IMR-90 (cell line): ENCODE measurements at regions not wholly inside any gene's neighbourhood (a gene's known extent, or its start where the extent isn't known, plus 50 kb on each side); places are given as distances from the start of the nearest gene placed in this dataset.

ENCODE experiments used
- ATAC-seq: fragments of 200-7000 bp; cut with Tn5 transposase; 2 replicates; pipeline ENCODE4 v1.9.1; 2020; ENCODE audit warnings: low read depth, mild to moderate bottlenecking, moderate library complexity
- BruUV-seq: library from RNA; stranded (reverse); fragments of 400-500 nt; replicated peaks from 2 replicates; lab custom pipeline; 2021; lab: Mats Ljungman, UMichigan
- CTCF ChIA-PET: fragments of 300-600 bp; formaldehyde crosslinking; extraction: SDS; loops from one replicate; lab custom pipeline; 2021; ENCODE audit warnings: antibody characterized with exemption; lab: Yijun Ruan, JAX
- POLR2A ChIA-PET: fragments of 300-600 bp; sonication (Branson Sonifier 250); formaldehyde crosslinking; loops from one replicate; lab custom pipeline; 2022; ENCODE audit warnings: antibody characterized with exemption; ENCODE audit not compliant: unreplicated experiment; lab: Charles Lee
- DNase-seq: peaks from one replicate; pipeline ENCODE4 v3.0.0; 2013
- H2AFZ ChIP-seq: replicated peaks from 2 replicates; pipeline ENCODE3; 2013; ENCODE audit warnings: low read length, mild to moderate bottlenecking; ENCODE audit not compliant: poor library complexity
- H2AK5ac ChIP-seq: 2 replicates; pipeline ENCODE4 v1.6.1; 2013; ENCODE audit warnings: low read depth, low read length, inconsistent platforms
- H2AK9ac ChIP-seq: replicated peaks from 2 replicates; pipeline ENCODE3; 2013; ENCODE audit warnings: mild to moderate bottlenecking, low read depth, low read length, moderate library complexity; ENCODE audit not compliant: poor library complexity
- H2BK120ac ChIP-seq: 2 replicates; pipeline ENCODE4 v1.6.1; 2013; ENCODE audit warnings: low read depth, low read length, inconsistent platforms
- H2BK15ac ChIP-seq: 3 replicates; pipeline ENCODE4 v1.6.1; 2013; ENCODE audit warnings: low read depth, low read length, inconsistent platforms
- H2BK20ac ChIP-seq: 2 replicates; pipeline ENCODE4 v1.6.1; 2013; ENCODE audit warnings: low read depth, mild to moderate bottlenecking, inconsistent platforms, low read length, moderate library complexity
- H2BK5ac ChIP-seq: 2 replicates; pipeline ENCODE4 v1.6.1; 2013; ENCODE audit warnings: mild to moderate bottlenecking, low read depth, low read length, inconsistent platforms; ENCODE audit not compliant: poor library complexity, severe bottlenecking
- H3K14ac ChIP-seq: replicated peaks from 2 replicates; pipeline ENCODE4 v1.6.1; 2013; ENCODE audit warnings: low read depth, low read length, inconsistent platforms
- H3K18ac ChIP-seq: 2 replicates; pipeline ENCODE4 v1.6.1; 2013; ENCODE audit warnings: low read depth, low read length, control low read depth
- H3K23ac ChIP-seq: 2 replicates; pipeline ENCODE4 v1.6.1; 2013; ENCODE audit warnings: low read depth, low read length, inconsistent platforms
- H3K27ac ChIP-seq: 2 replicates; pipeline ENCODE4 v1.5.1; 2013; ENCODE audit warnings: mild to moderate bottlenecking, control low read depth, low read length; ENCODE audit not compliant: insufficient read depth
- H3K27me3 ChIP-seq: 2 replicates; pipeline ENCODE4 v1.6.1; 2013; ENCODE audit warnings: low read length; ENCODE audit not compliant: control insufficient read depth, insufficient read depth
- H3K36me3 ChIP-seq: 2 replicates; pipeline ENCODE4 v1.6.1; 2013; ENCODE audit warnings: low read length, mixed read lengths; ENCODE audit not compliant: control insufficient read depth, insufficient read depth
- H3K4ac ChIP-seq: 2 replicates; pipeline ENCODE4 v1.6.1; 2013; ENCODE audit warnings: low read depth, low read length, inconsistent platforms
- H3K4me1 ChIP-seq: 2 replicates; pipeline ENCODE4 v1.6.1; 2013; ENCODE audit warnings: low read length, mixed read lengths; ENCODE audit not compliant: control insufficient read depth, insufficient read depth
- H3K4me2 ChIP-seq: 2 replicates; pipeline ENCODE4 v1.6.1; 2013; ENCODE audit warnings: low read depth, mild to moderate bottlenecking, control low read depth, low read length, moderate library complexity
- H3K4me3 ChIP-seq: 2 replicates; pipeline ENCODE4 v1.5.1; 2013; ENCODE audit warnings: low read depth, mild to moderate bottlenecking, control low read depth, low read length, moderate library complexity; ENCODE audit not compliant: insufficient read depth
- H3K56ac ChIP-seq: 2 replicates; pipeline ENCODE4 v1.6.1; 2013; ENCODE audit warnings: low read length, inconsistent platforms; ENCODE audit not compliant: insufficient read depth; ENCODE audit errors: extremely low read depth
- H3K79me1 ChIP-seq, 2 experiments: 2 replicates each; pipeline ENCODE4 v1.6.1; 2013; ENCODE audit warnings: low read length in 2 of 2, inconsistent platforms in 1 of 2, low read depth in 1 of 2
- H3K9ac ChIP-seq: 2 replicates; pipeline ENCODE4 v1.6.1; 2013; ENCODE audit warnings: low read depth, low read length, control low read depth
- H3K9me1 ChIP-seq: 2 replicates; pipeline ENCODE4 v1.6.1; 2013; ENCODE audit warnings: low read length, inconsistent platforms; ENCODE audit not compliant: insufficient read depth
- H3K9me3 ChIP-seq: 2 replicates; pipeline ENCODE4 v1.6.1; 2013; ENCODE audit warnings: low read length; ENCODE audit not compliant: control insufficient read depth, insufficient read depth
- H4K20me1 ChIP-seq: 2 replicates; pipeline ENCODE4 v1.6.1; 2013; ENCODE audit warnings: low read length, inconsistent platforms; ENCODE audit not compliant: insufficient read depth
- H4K5ac ChIP-seq: 2 replicates; pipeline ENCODE4 v1.6.1; 2013; ENCODE audit warnings: mild to moderate bottlenecking, low read depth, low read length, control low read depth
- H4K8ac ChIP-seq, 2 experiments: 2 replicates each; pipeline ENCODE4 v1.6.1; 2013; ENCODE audit warnings: low read depth in 2 of 2, low read length in 2 of 2, control low read depth in 1 of 2, inconsistent platforms in 1 of 2
- H4K91ac ChIP-seq: 2 replicates; pipeline ENCODE4 v1.6.1; 2013; ENCODE audit warnings: low read depth, low read length, inconsistent platforms; ENCODE audit not compliant: insufficient read depth
- BHLHE40 ChIP-seq: fragments of 150-350 bp; IDR thresholded peaks from 2 replicates; pipeline ENCODE4 v1.6.1; 2016; ENCODE audit warnings: mild to moderate bottlenecking, low read depth, low read length
- CEBPB ChIP-seq: IDR thresholded peaks from 2 replicates; pipeline ENCODE4 v1.6.1; 2012; ENCODE audit warnings: low read depth, low read length, improper control_type of control experiment
- CHD1 ChIP-seq: IDR thresholded peaks from 2 replicates; pipeline ENCODE4 v1.6.1; 2012; ENCODE audit warnings: low read depth, low read length, improper control_type of control experiment
- MAFK ChIP-seq: IDR thresholded peaks from 2 replicates; pipeline ENCODE4 v1.6.1; 2012; ENCODE audit warnings: low read depth, low read length, improper control_type of control experiment
- MAZ ChIP-seq: IDR thresholded peaks from 2 replicates; pipeline ENCODE4 v1.6.1; 2012; ENCODE audit warnings: low read depth, mild to moderate bottlenecking, low read length, improper control_type of control experiment, moderate library complexity, borderline replicate concordance
- NFE2L2 ChIP-seq: fragments of 150-350 bp; IDR thresholded peaks from 2 replicates; pipeline ENCODE4 v1.6.1; 2016; ENCODE audit warnings: low read depth, mild to moderate bottlenecking, low read length
- POLR2A ChIP-seq: IDR thresholded peaks from 2 replicates; pipeline ENCODE4 v1.6.1; 2012; ENCODE audit warnings: mild to moderate bottlenecking, low read depth, low read length
- RCOR1 ChIP-seq: IDR thresholded peaks from 2 replicates; pipeline ENCODE4 v1.6.1; 2012; ENCODE audit warnings: mild to moderate bottlenecking, low read length, improper control_type of control experiment; ENCODE audit not compliant: insufficient replicate concordance
- RFX5 ChIP-seq: IDR thresholded peaks from 2 replicates; pipeline ENCODE4 v1.8.0; 2012; ENCODE audit warnings: low read depth, mild to moderate bottlenecking, low read length, moderate library complexity
- SMC3 ChIP-seq: fragments of 150-350 bp; IDR thresholded peaks from 2 replicates; pipeline ENCODE4 v1.6.1; 2016; ENCODE audit warnings: low read depth, mild to moderate bottlenecking, antibody characterized with exemption, low read length, moderate library complexity
- WGBS, 2 experiments: methylation state at CpG; one replicate each; pipeline versions ENCODE4 v1.1.5 to v1.1.7; 2013; ENCODE audit warnings: missing lambda C conversion rate in 2 of 2; ENCODE audit not compliant: insufficient read length in 1 of 2; ENCODE audit errors: extremely low coverage in 2 of 2; 5-methylcytosine and 5-hydroxymethylcytosine counted together
- dilution Hi-C: fragments of 300-500 bp; cut with HindIII; formaldehyde crosslinking; loops from one replicate; pipeline ENCODE4 v1.14.3; 2018; ENCODE audit warnings: low sequenced_read_pairs; ENCODE audit not compliant: unreplicated experiment
- in situ Hi-C: fragments of 300-500 bp; cut with MboI; formaldehyde crosslinking; loops from 3 replicates; pipeline ENCODE4 v1.14.3; 2019; ENCODE audit warnings: low sequenced_read_pairs, inconsistent platforms, mixed read lengths
- intact Hi-C: fragments of 100-400 bp; cut with micrococcal nuclease; formaldehyde crosslinking; loops from 2 replicates; pipeline ENCODE4 v1.10.0; 2022
- TF ChIP-seq, protein P1 (sequence below): fragments of 150-350 bp; IDR thresholded peaks from 2 replicates; pipeline ENCODE4 v1.6.1; 2016; ENCODE audit warnings: low read depth, mild to moderate bottlenecking, low read length, moderate library complexity, borderline replicate concordance
- TF ChIP-seq, protein P2 (sequence below): fragments of 150-350 bp; IDR thresholded peaks from 2 replicates; pipeline ENCODE4 v1.6.1; 2017; ENCODE audit warnings: mild to moderate bottlenecking, antibody characterized with exemption, low read length, low read depth
- TF ChIP-seq, protein P3 (sequence below): conservative IDR thresholded peaks from 2 replicates; pipeline ENCODE4 v1.5.1; 2012; ENCODE audit warnings: mild to moderate bottlenecking, low read depth, low read length, improper control_type of control experiment

GRCh38 chr2:236998236-236998635 is 87.5 kb upstream of the COPS8 start:
- Histone ChIP-seq H3K27ac (no peak overlapping the region), H2AK5ac (no peak overlapping the region), H3K9me3 (no peaks in the 10 kb centered on the region), H3K18ac (no peak overlapping the region), H3K9me1 (no peaks in the 10 kb centered on the region), H3K23ac (no peak overlapping the region), H3K14ac (no peak overlapping the region), H2BK5ac (no peak overlapping the region), H4K91ac (no peak overlapping the region), H4K8ac (no peak overlapping the region), H3K56ac (no peak overlapping the region), H4K20me1 (no peaks in the 10 kb centered on the region), H3K4me2 (no peak overlapping the region), H4K5ac (no peak overlapping the region), H3K79me1 (no peaks in the 10 kb centered on the region), H2BK20ac (no peak overlapping the region), H2AFZ (no peak overlapping the region), H3K4me1 (peaks cover 2% of the 10 kb centered on the region; the same call in 1 of the 2 replicates), H3K4me3 (no peak overlapping the region), H2BK120ac (no peak overlapping the region), H3K4ac (no peak overlapping the region), H3K36me3 (no peaks in the 10 kb centered on the region), H3K27me3 (peaks cover 13% of the 10 kb centered on the region), H2BK15ac (no peak overlapping the region), H2AK9ac (no peak overlapping the region), H3K9ac (no peak overlapping the region)
- DNase-seq: peak; percentile 9
- in situ Hi-C loops (no loop called here), intact Hi-C loops (no loop called here), dilution Hi-C loops (no loop called here)
- no peak for TF ChIP-seq CHD1
- TF ChIP-seq, protein P1, sequence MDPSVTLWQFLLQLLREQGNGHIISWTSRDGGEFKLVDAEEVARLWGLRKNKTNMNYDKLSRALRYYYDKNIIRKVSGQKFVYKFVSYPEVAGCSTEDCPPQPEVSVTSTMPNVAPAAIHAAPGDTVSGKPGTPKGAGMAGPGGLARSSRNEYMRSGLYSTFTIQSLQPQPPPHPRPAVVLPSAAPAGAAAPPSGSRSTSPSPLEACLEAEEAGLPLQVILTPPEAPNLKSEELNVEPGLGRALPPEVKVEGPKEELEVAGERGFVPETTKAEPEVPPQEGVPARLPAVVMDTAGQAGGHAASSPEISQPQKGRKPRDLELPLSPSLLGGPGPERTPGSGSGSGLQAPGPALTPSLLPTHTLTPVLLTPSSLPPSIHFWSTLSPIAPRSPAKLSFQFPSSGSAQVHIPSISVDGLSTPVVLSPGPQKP: no peak
- TF ChIP-seq, protein P2, sequence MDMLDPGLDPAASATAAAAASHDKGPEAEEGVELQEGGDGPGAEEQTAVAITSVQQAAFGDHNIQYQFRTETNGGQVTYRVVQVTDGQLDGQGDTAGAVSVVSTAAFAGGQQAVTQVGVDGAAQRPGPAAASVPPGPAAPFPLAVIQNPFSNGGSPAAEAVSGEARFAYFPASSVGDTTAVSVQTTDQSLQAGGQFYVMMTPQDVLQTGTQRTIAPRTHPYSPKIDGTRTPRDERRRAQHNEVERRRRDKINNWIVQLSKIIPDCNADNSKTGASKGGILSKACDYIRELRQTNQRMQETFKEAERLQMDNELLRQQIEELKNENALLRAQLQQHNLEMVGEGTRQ: no peak
- no peak for TF ChIP-seq BHLHE40
- no peak for TF ChIP-seq MAZ
- TF ChIP-seq SMC3: no peak
- TF ChIP-seq RFX5: no peak
- no peak for TF ChIP-seq CEBPB
- no peak for TF ChIP-seq POLR2A
- no peak for TF ChIP-seq NFE2L2
- TF ChIP-seq RCOR1: no peak
- TF ChIP-seq, protein P3, sequence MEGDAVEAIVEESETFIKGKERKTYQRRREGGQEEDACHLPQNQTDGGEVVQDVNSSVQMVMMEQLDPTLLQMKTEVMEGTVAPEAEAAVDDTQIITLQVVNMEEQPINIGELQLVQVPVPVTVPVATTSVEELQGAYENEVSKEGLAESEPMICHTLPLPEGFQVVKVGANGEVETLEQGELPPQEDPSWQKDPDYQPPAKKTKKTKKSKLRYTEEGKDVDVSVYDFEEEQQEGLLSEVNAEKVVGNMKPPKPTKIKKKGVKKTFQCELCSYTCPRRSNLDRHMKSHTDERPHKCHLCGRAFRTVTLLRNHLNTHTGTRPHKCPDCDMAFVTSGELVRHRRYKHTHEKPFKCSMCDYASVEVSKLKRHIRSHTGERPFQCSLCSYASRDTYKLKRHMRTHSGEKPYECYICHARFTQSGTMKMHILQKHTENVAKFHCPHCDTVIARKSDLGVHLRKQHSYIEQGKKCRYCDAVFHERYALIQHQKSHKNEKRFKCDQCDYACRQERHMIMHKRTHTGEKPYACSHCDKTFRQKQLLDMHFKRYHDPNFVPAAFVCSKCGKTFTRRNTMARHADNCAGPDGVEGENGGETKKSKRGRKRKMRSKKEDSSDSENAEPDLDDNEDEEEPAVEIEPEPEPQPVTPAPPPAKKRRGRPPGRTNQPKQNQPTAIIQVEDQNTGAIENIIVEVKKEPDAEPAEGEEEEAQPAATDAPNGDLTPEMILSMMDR: no peak
- no peak for TF ChIP-seq MAFK
- ChIA-PET CTCF (interaction anchor here (0.5 kb wide), 1 partner anchor 555 kb away, joined by 3 read pairs; no protein-coding TSS in a partner anchor), POLR2A (no interaction called here)
- BruUV-seq: no TSS peak
- no peak for ATAC-seq
- WGBS, 2 experiments: no CpG with 5 or more reads among the region's 1 CpG
